Stimulated activated CD8-positive, alpha-beta memory T cell treated with anti-CD3 and anti-CD28 coated beads, Interleukin-15, amount 100 ng/mL, for 4 hours (primary cell): ENCODE measurements at regions not wholly inside any gene's neighbourhood (a gene's known extent, or its start where the extent isn't known, plus 50 kb on each side); places are given as distances from the start of the nearest gene placed in this dataset.
A peak's percentile ranks its signal among the peaks of the same experiment; 100 is the strongest.

ENCODE experiments used
- DNase-seq, 2 donors: peaks; one replicate each; pipeline ENCODE4 v3.0.0-alpha.2; 2020; ENCODE audit warnings: low read depth in 2 of 2

- DNase-seq, result no peak
Observed at GRCh38 chr21:43364261-43364510, 62.7 kb downstream of the SIK1 start.

- no peak for DNase-seq
Observed at GRCh38 chr21:43363506-43364260, 63.2 kb downstream of the SIK1 start.

GRCh38 chr21:43362915-43363314 is 64.0 kb downstream of the SIK1 start:
- DNase-seq, result no peak

GRCh38 chr21:43362321-43362791 is 64.6 kb downstream of the SIK1 start:
- DNase-seq, result peak; percentile 66 to 72

- peak in 1 of 2 donors; percentile 11 for DNase-seq
Observed at GRCh38 chr21:43361493-43362296, 65.2 kb downstream of the SIK1 start.

GRCh38 chr21:43361127-43361492 is 65.8 kb downstream of the SIK1 start:
- no peak for DNase-seq

- no peak for DNase-seq
Observed at GRCh38 chr21:43360441-43361126, 66.3 kb downstream of the SIK1 start.

GRCh38 chr21:43358940-43359822 is 67.8 kb downstream of the SIK1 start:
- no peak for DNase-seq

- DNase-seq, result no peak
Observed at GRCh38 chr21:43357715-43358430, 69.1 kb downstream of the SIK1 start.

- no peak for DNase-seq
Observed at GRCh38 chr21:43355925-43356289, 71.0 kb downstream of the SIK1 start.

GRCh38 chr21:43355266-43355924 is 71.5 kb downstream of the SIK1 start:
- DNase-seq, result no peak

GRCh38 chr21:43354666-43355065 is 72.3 kb downstream of the SIK1 start:
- DNase-seq, result no peak

GRCh38 chr21:43354026-43354420 is 72.9 kb downstream of the SIK1 start:
- no peak for DNase-seq

- DNase-seq, result no peak
Observed at GRCh38 chr21:43353282-43354025, 73.5 kb downstream of the SIK1 start.

GRCh38 chr21:43352568-43353281 is 74.2 kb downstream of the SIK1 start:
- DNase-seq, result no peak

- no peak for DNase-seq
Observed at GRCh38 chr21:43352154-43352537, 74.8 kb downstream of the SIK1 start.

- no peak for DNase-seq
Observed at GRCh38 chr21:43351501-43352153, 75.3 kb downstream of the SIK1 start.

- DNase-seq, result no peak
Observed at GRCh38 chr21:43349644-43350043, 77.3 kb downstream of the SIK1 start.

GRCh38 chr21:43348801-43349261 is 78.1 kb downstream of the SIK1 start:
- DNase-seq, result no peak
